Neural cell (in vitro differentiated cells): ENCODE measurements at regions not wholly inside any gene's neighbourhood (a gene's known extent, or its start where the extent isn't known, plus 50 kb on each side); places are given as distances from the start of the nearest gene placed in this dataset.

Source experiments
- H2AFZ ChIP-seq: fragments of 200-600, 300-800 bp; sonication (generic), shearing (Covaris generic); 2 replicates; pipeline ENCODE4 v1.6.0; 2014; ENCODE audit warnings: low read depth, mild to moderate bottlenecking, antibody characterized with exemption, low read length, moderate library complexity
- H3F3A ChIP-seq: fragments of 200-600 bp; shearing (Covaris generic); 2 replicates; pipeline ENCODE4 v1.6.1; 2016; ENCODE audit warnings: mild to moderate bottlenecking, moderate library complexity, mixed read lengths, antibody characterized with exemption, low read length; ENCODE audit not compliant: insufficient read depth, poor library complexity, severe bottlenecking
- H3K27ac ChIP-seq: fragments of 200-600, 300-800 bp; sonication (generic), shearing (Covaris generic); 2 replicates; pipeline ENCODE4 v1.5.1; 2014; ENCODE audit warnings: mild to moderate bottlenecking, low read length, moderate library complexity
- H3K27me3 ChIP-seq: fragments of 300-800, 200-600 bp; sonication (generic), shearing (Covaris generic); 2 replicates; pipeline ENCODE4 v1.6.0; 2014; ENCODE audit warnings: mild to moderate bottlenecking, low read depth, low read length, moderate library complexity; ENCODE audit not compliant: insufficient read depth
- H3K36me3 ChIP-seq: fragments of 300-800, 200-600 bp; sonication (generic), shearing (Covaris generic); 2 replicates; pipeline ENCODE4 v1.5.1; 2014; ENCODE audit warnings: mild to moderate bottlenecking, antibody characterized with exemption, low read length, moderate library complexity; ENCODE audit not compliant: insufficient read depth
- H3K4me2 ChIP-seq: fragments of 300-800, 200-600 bp; sonication (generic), shearing (Covaris generic); 2 replicates; pipeline ENCODE4 v1.6.0; 2014; ENCODE audit warnings: mild to moderate bottlenecking, low read length
- H3K4me3 ChIP-seq: fragments of 300-800, 200-600 bp; sonication (generic), shearing (Covaris generic); 2 replicates; pipeline ENCODE4 v1.5.1; 2014; ENCODE audit warnings: mild to moderate bottlenecking, low read length, moderate library complexity
- H3K79me2 ChIP-seq: fragments of 200-600 bp; shearing (Covaris generic); replicated peaks from 2 replicates; pipeline ENCODE4 v1.6.0; 2014; ENCODE audit warnings: mild to moderate bottlenecking, low read length, moderate library complexity; ENCODE audit not compliant: insufficient read depth
- H3K9ac ChIP-seq: fragments of 300-800, 200-600 bp; sonication (generic), shearing (Covaris generic); 2 replicates; pipeline ENCODE4 v1.6.1; 2016; ENCODE audit warnings: mild to moderate bottlenecking, low read length, mixed read lengths
- H3K9me2 ChIP-seq: fragments of 200-600 bp; shearing (Covaris generic); 2 replicates; pipeline ENCODE4 v1.6.1; 2016; ENCODE audit warnings: mild to moderate bottlenecking, low read length, mixed read lengths; ENCODE audit not compliant: insufficient read depth
- H3K9me3 ChIP-seq: fragments of 200-600, 300-800 bp; sonication (generic), shearing (Covaris generic); 2 replicates; pipeline ENCODE4 v1.6.1; 2016; ENCODE audit warnings: mild to moderate bottlenecking, mixed run types, low read length, moderate library complexity, mixed read lengths
- H4K20me1 ChIP-seq: fragments of 200-600 bp; shearing (Covaris generic); 2 replicates; pipeline ENCODE4 v1.6.1; 2016; ENCODE audit warnings: mild to moderate bottlenecking, mixed run types; ENCODE audit not compliant: insufficient read depth
- CTCF ChIP-seq: fragments of 450-650 bp; IDR thresholded peaks from 2 replicates; pipeline ENCODE4 v1.5.1; 2014; ENCODE audit warnings: antibody characterized with exemption, mild to moderate bottlenecking, moderate library complexity; ENCODE audit not compliant: poor library complexity, severe bottlenecking
- EP300 ChIP-seq: fragments of 450-650 bp; conservative IDR thresholded peaks from 2 replicates; pipeline ENCODE4 v1.6.1; 2014; ENCODE audit warnings: antibody characterized with exemption, mild to moderate bottlenecking, moderate library complexity; ENCODE audit not compliant: poor library complexity, severe bottlenecking
- EZH2 ChIP-seq: fragments of 200-600, 300-800 bp; shearing (Covaris generic), sonication (generic); IDR thresholded peaks from 2 replicates; pipeline ENCODE4 v1.6.1; 2014; ENCODE audit warnings: antibody characterized with exemption, low read length, borderline replicate concordance, mild to moderate bottlenecking; ENCODE audit not compliant: insufficient read depth, poor library complexity, severe bottlenecking
- MXI1 ChIP-seq: fragments of 450-650 bp; conservative IDR thresholded peaks from 2 replicates; pipeline ENCODE4 v1.6.1; 2014; ENCODE audit warnings: antibody characterized with exemption, mild to moderate bottlenecking; ENCODE audit not compliant: poor library complexity, severe bottlenecking
- POLR2AphosphoS5 ChIP-seq: IDR thresholded peaks from 2 replicates; pipeline ENCODE4 v1.6.1; 2012
- RAD21 ChIP-seq: fragments of 450-650 bp; conservative IDR thresholded peaks from 2 replicates; pipeline ENCODE4 v1.6.1; 2014; ENCODE audit warnings: antibody characterized with exemption, mild to moderate bottlenecking, moderate library complexity
- REST ChIP-seq: IDR thresholded peaks from 2 replicates; pipeline ENCODE4 v1.6.1; 2012; ENCODE audit warnings: borderline replicate concordance
- SMC3 ChIP-seq: fragments of 450-650 bp; conservative IDR thresholded peaks from 2 replicates; pipeline ENCODE4 v1.6.1; 2014; ENCODE audit warnings: antibody characterized with exemption, mild to moderate bottlenecking, moderate library complexity; ENCODE audit not compliant: poor library complexity
- TAF1 ChIP-seq: IDR thresholded peaks from 2 replicates; pipeline ENCODE4 v1.6.1; 2012; ENCODE audit warnings: low read depth

DNA sequence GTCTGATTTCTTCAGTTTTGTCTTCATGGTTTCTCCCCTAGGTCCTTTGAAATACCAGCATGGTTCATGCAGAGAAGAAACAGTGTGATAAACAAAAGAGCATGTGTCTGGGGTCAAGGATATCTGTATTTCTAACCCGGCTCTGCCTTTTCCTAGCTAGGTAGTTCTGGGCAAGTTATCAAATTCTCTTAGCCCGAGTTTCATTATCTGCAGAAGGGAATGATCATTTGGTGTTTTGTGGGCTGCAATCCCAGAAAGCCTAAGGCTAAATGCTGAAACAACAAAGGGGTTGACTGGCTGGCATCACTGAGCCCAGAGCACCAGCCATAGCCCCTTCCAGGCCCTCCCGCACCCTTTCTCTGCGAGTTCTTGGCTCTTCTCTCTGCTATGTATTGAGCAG lies 51.7 kb upstream of the DAPL1 start:
- Histone ChIP-seq H3F3A (no peaks in the 10 kb centered on the region), H3K9me3 (no peaks in the 10 kb centered on the region), H4K20me1 (no peaks in the 10 kb centered on the region), H3K27ac (no peak overlapping the region), H2AFZ (no peak overlapping the region), H3K4me2 (no peak overlapping the region), H3K36me3 (no peaks in the 10 kb centered on the region), H3K9ac (no peak overlapping the region), H3K9me2 (no peaks in the 10 kb centered on the region), H3K4me3 (no peak overlapping the region), H3K27me3 (no peaks in the 10 kb centered on the region), H3K79me2 (no peaks in the 10 kb centered on the region)
- TF ChIP-seq EZH2 (no peak), MXI1 (no peak), CTCF (no peak), EP300 (no peak), REST (no peak)

GRCh38 chr2:158743879-158744278 lies 51.2 kb upstream of the DAPL1 start:
- H4K20me1 ChIP-seq: no peaks in the 10 kb centered on the region
- no peaks in the 10 kb centered on the region for H3K79me2 ChIP-seq
- H3K27ac ChIP-seq: no peak overlapping the region
- no peak overlapping the region for H3K4me3 ChIP-seq
- no peaks in the 10 kb centered on the region for H3K27me3 ChIP-seq
- no peak overlapping the region for H3K4me2 ChIP-seq
- no peak overlapping the region for H3K9ac ChIP-seq
- no peak for TF ChIP-seq SMC3
- no peak for TF ChIP-seq RAD21
- TF ChIP-seq REST: no peak
- no peak for TF ChIP-seq CTCF
- TF ChIP-seq EZH2: no peak
- TF ChIP-seq MXI1: no peak
- no peak for TF ChIP-seq EP300
- TF ChIP-seq TAF1: no peak
- no peak for TF ChIP-seq POLR2AphosphoS5
- no peaks in the 10 kb centered on the region for H3K9me2 ChIP-seq
- no peaks in the 10 kb centered on the region for H3K36me3 ChIP-seq
- H2AFZ ChIP-seq: no peak overlapping the region
- H3F3A ChIP-seq: no peaks in the 10 kb centered on the region
- no peaks in the 10 kb centered on the region for H3K9me3 ChIP-seq
